Mucosa of stomach (tissue), 1 donor: ENCODE measurements at regions not wholly inside any gene's neighbourhood (a gene's known extent, or its start where the extent isn't known, plus 50 kb on each side); places are given as distances from the start of the nearest gene placed in this dataset.

Experiments
- H3K27me3 ChIP-seq: one replicate; pipeline ENCODE4 v1.7.0; 2013; ENCODE audit warnings: mild to moderate bottlenecking, low read length; ENCODE audit not compliant: control insufficient read depth, insufficient read depth
- H3K36me3 ChIP-seq: one replicate; pipeline ENCODE4 v1.7.0; 2013; ENCODE audit warnings: low read length; ENCODE audit not compliant: control insufficient read depth, insufficient read depth
- H3K4me1 ChIP-seq: one replicate; pipeline ENCODE4 v1.7.0; 2013; ENCODE audit warnings: mild to moderate bottlenecking, low read length; ENCODE audit not compliant: control insufficient read depth, insufficient read depth
- H3K4me3 ChIP-seq: one replicate; pipeline ENCODE4 v1.7.0; 2013; ENCODE audit warnings: low read length
- H3K9ac ChIP-seq: one replicate; pipeline ENCODE4 v1.7.0; 2013; ENCODE audit warnings: mild to moderate bottlenecking, low read length, moderate library complexity
- H3K9me3 ChIP-seq: one replicate; pipeline ENCODE4 v1.7.0; 2013; ENCODE audit warnings: mild to moderate bottlenecking, low read length, moderate library complexity; ENCODE audit not compliant: control insufficient read depth
- donor health status: Pancreatic carcinoma.

DNA sequence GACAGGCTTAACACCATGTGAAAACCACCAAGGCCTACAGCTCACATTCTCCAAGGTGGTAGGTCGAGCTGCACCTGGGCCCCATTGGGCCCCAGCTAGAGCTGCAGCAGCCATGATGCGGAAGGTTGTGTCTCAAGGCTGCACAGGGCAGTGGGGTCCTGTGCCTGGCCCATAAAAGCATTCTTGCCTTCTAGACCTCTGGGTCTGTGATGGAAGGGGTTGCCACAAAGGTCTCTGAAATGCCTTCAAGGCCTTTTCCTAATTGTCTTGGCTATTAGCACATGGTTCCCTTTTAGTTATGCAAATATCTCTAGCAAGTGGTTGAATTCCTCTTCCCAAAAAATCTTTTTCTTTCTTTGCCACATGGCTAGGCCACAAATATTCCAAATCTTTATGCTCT lies 52.5 kb upstream of the C11orf58 start:
- H3K9me3 ChIP-seq: no peaks in the 10 kb centered on the region
- H3K4me3 ChIP-seq: no peak overlapping the region
- H3K9ac ChIP-seq: no peak overlapping the region
- no peaks in the 10 kb centered on the region for H3K4me1 ChIP-seq
- H3K27me3 ChIP-seq: no peaks in the 10 kb centered on the region
- no peaks in the 10 kb centered on the region for H3K36me3 ChIP-seq

DNA sequence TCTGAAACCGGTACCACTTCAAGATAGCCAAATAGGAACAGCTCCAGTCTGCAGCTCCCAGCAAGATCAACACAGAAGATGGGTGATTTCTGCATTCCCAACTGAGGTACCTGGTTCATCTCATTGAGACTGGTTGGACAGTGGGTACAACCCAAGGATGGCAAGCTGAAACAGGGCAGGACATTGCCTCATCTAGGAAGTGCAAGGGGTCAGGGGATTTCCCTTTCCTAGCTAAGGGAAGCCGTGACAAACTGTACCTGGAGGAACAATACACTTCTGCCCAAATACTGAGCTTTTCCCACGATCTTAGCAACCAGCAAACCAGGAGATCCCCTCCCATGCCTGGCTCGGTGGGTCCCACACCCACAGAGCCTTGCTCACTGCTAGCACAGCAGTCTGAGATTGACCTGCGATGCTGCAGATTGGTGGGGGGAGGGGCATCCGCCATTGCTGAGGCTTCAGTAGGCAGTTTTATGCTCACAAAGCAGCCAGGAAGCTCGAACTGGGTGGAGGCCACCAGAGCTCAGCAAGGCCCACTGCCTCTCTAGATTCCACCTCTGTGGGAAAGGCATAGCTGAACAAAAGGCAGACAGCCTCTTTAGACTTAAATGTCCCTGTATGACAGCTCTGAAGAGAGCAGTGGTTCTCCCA lies 59.9 kb upstream of the C11orf58 start:
- no peak overlapping the region for H3K4me3 ChIP-seq
- no peaks in the 10 kb centered on the region for H3K36me3 ChIP-seq
- no peaks in the 10 kb centered on the region for H3K27me3 ChIP-seq
- H3K4me1 ChIP-seq: no peaks in the 10 kb centered on the region
- no peak overlapping the region for H3K9ac ChIP-seq
- no peaks in the 10 kb centered on the region for H3K9me3 ChIP-seq

DNA sequence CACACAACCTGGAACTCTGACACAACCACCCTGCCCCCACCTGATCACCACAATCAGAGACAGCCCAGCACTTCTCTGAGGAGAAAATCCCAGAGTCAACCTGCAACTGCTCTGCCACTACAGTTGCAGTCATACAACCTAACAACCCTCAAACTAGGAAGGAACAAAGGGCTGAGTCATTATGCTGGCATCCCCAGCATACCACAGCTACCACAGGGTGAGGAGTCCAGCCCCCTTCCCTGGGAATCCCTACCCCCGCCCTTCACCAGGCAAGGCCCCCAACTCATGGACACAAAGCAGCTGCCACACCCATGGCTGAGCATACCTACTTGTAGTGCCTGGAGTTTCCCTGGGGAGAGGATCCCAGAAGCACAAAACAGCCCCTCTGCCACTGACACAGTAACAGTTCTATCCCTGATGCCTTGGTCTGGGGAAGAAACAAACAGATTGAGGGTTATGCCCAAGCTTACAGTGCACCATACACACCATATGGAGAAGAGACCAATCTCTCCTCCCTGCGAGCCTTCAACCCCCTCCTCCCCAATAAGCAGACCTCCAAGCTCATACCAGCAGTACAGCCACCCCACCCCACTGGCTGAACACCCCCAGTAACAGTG lies 68.5 kb upstream of the C11orf58 start:
- H3K4me3 ChIP-seq: no peak overlapping the region
- no peaks in the 10 kb centered on the region for H3K4me1 ChIP-seq
- no peaks in the 10 kb centered on the region for H3K9me3 ChIP-seq
- no peaks in the 10 kb centered on the region for H3K36me3 ChIP-seq
- no peaks in the 10 kb centered on the region for H3K27me3 ChIP-seq
- H3K9ac ChIP-seq: no peak overlapping the region

DNA sequence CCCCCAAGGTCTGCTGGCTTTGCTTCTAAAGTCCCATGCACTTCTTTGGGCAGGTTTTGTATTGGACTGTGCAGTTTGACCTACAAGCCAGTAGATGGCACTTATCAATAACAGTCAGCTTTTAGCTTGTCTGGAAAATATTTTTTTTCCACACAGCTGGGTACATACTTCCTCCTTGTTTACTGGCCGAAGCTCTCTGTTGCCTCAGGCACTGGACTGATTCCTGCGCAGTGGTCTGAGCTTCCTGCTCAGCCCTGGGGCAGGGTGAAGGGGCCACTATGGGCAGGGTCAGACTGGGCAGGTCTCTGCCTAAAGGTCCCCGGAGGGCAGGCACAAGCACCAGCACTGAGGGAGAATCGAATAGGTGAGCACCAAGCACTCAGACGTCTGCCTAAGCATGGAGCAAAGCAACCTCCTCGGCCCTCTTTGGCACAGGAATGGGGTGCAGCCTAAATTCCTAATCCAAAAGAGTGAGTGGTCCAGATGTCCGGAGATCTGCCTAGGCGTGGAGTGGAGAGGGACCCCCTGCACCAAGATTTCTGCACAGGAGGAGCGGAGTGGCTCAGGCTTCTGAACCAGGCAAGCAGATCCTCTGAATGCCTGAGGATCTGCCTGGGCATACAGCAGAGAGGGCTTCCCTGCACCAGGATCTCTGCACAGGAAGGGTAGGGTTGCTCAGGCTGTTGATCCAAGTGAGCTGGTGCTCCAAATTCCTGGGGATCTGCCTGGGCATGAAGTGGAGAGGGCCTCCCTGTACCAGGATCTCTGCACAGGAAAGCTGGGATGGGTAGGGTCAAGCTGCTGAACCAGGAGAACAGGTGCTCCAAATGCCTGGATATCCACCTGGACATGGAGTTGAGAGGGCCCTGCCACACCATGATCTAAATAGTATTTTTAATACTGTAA lies 105.9 kb upstream of the C11orf58 start:
- no peaks in the 10 kb centered on the region for H3K4me1 ChIP-seq
- no peaks in the 10 kb centered on the region for H3K9me3 ChIP-seq
- H3K36me3 ChIP-seq: no peaks in the 10 kb centered on the region
- H3K27me3 ChIP-seq: no peaks in the 10 kb centered on the region
- no peak overlapping the region for H3K4me3 ChIP-seq
- no peak overlapping the region for H3K9ac ChIP-seq

DNA sequence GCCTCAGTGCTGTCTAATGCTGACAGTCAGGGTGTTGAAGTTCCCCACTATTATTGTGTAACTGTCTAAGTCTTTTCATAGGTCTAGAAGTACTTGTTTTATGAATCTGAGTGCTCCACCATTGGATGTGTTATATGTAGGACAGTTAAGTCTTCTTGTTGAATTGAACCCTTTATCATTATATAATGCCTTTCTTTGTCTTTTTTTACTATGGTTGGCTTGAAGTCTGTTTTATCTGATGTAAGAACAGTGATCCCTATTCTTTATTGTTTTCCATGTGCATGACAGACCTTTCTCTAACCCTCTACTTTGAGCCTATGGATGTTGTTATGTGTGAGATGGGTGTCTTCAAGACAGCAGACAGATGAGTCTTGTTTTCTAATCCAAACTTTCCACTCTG lies 107.8 kb upstream of the C11orf58 start:
- Histone ChIP-seq H3K4me1 (no peaks in the 10 kb centered on the region), H3K9ac (no peak overlapping the region), H3K4me3 (no peak overlapping the region), H3K36me3 (no peaks in the 10 kb centered on the region), H3K9me3 (no peaks in the 10 kb centered on the region), H3K27me3 (no peaks in the 10 kb centered on the region)

GRCh38 chr11:16618431-16618830 lies 120.0 kb upstream of the C11orf58 start:
- Histone ChIP-seq H3K36me3 (no peaks in the 10 kb centered on the region), H3K4me1 (peaks cover 8% of the 10 kb centered on the region), H3K27me3 (peaks cover 26% of the 10 kb centered on the region), H3K9me3 (no peaks in the 10 kb centered on the region), H3K9ac (no peak overlapping the region), H3K4me3 (no peak overlapping the region)

DNA sequence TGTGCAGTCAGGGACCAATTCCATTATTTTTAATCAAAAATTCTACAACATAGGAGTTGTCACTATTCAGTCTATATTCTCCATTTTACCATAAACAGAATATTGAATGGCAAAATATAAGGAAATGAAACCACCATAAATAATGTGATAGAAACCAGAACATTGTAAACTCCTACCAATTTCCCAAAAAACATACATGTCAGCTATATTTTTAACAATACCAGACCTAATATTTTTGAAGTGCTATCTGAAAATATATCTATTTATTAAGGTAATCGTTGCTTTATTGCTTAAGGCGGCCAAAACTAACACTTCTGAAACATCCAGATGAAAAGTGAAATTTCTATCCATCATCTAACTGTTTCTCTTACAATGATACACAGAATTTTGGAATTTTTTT lies 123.0 kb upstream of the C11orf58 start:
- Histone ChIP-seq H3K4me3 (no peak overlapping the region), H3K27me3 (peaks cover 56% of the 10 kb centered on the region), H3K9me3 (no peaks in the 10 kb centered on the region), H3K4me1 (peaks cover 17% of the 10 kb centered on the region), H3K36me3 (no peaks in the 10 kb centered on the region), H3K9ac (no peak overlapping the region)

GRCh38 chr11:16613512-16614381 lies 124.7 kb upstream of the C11orf58 start:
- peaks cover 73% of the 10 kb centered on the region for H3K27me3 ChIP-seq
- H3K4me1 ChIP-seq: peaks cover 17% of the 10 kb centered on the region
- peak overlapping the region; percentile 51 for H3K9ac ChIP-seq
- H3K9me3 ChIP-seq: no peaks in the 10 kb centered on the region
- peak overlapping the region; percentile 18 for H3K4me3 ChIP-seq
- H3K36me3 ChIP-seq: no peaks in the 10 kb centered on the region

GRCh38 chr11:16613262-16613511 lies 125.3 kb upstream of the C11orf58 start:
- H3K4me3 ChIP-seq: no peak overlapping the region
- H3K27me3 ChIP-seq: peaks cover 76% of the 10 kb centered on the region
- H3K9me3 ChIP-seq: no peaks in the 10 kb centered on the region
- H3K36me3 ChIP-seq: no peaks in the 10 kb centered on the region
- no peak overlapping the region for H3K9ac ChIP-seq
- peaks cover 17% of the 10 kb centered on the region for H3K4me1 ChIP-seq

DNA sequence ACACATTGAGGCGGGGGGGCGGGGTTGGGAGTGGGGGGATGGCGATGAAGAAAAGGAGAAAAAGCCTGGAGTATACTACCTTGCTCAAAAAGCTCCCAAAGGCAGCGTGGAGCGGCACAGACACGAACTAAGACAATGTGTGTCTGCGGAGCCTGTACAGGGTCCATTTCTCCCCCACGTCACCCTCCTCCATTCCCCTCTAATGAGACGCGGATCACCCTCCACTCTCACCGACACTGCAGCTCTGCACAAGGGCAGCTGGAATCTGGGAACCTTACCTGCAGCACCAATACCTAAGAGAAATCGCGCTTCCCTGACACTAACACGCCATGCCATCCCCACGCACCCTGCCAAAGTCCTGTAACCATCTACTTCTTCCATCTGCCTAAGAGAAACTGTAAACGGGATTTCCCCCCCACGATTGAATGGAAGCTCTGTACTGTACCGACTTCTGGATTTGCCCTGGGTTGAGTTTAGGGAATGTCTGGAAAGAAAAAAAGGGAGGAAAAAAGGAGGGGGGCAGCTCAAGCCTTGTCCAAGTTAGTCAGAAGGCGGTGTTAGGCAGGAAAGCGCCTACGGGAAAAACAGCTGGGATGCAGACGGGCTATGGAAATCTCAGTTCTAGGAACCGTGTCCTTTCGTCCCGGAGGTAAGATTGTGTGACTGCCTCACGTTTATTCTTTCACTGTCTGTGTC lies 125.7 kb upstream of the C11orf58 start:
- H3K9ac ChIP-seq: no peak overlapping the region
- H3K27me3 ChIP-seq: peaks cover 80% of the 10 kb centered on the region
- H3K9me3 ChIP-seq: no peaks in the 10 kb centered on the region
- peaks cover 21% of the 10 kb centered on the region for H3K4me1 ChIP-seq
- no peaks in the 10 kb centered on the region for H3K36me3 ChIP-seq
- H3K4me3 ChIP-seq: no peak overlapping the region

- H3K4me3 ChIP-seq: no peak overlapping the region
Observed at GRCh38 chr11:16611926-16612565, 126.4 kb upstream of the C11orf58 start.

More at GRCh38 chr11:16611926-16612565, 126.4 kb upstream of the C11orf58 start:
- no peaks in the 10 kb centered on the region for H3K9me3 ChIP-seq
- H3K4me1 ChIP-seq: peaks cover 28% of the 10 kb centered on the region
- no peaks in the 10 kb centered on the region for H3K36me3 ChIP-seq
- peaks cover 87% of the 10 kb centered on the region for H3K27me3 ChIP-seq
- H3K9ac ChIP-seq: no peak overlapping the region
